SK-N-SH (cell line): ENCODE measurements at regions not wholly inside any gene's neighbourhood (a gene's known extent, or its start where the extent isn't known, plus 50 kb on each side); places are given as distances from the start of the nearest gene placed in this dataset.
A peak's percentile ranks its signal among the peaks of the same experiment; 100 is the strongest.

Source experiments
- CTCF ChIA-PET: fragments of 300-600, 350-600 bp; formaldehyde crosslinking; extraction: SDS; loops from one replicate; lab custom pipeline; 2021; lab: Yijun Ruan, JAX
- POLR2A ChIA-PET: fragments of 350-600 bp; sonication (Branson Sonifier 250); formaldehyde crosslinking; extraction: SDS; loops from one replicate; lab custom pipeline; 2020; ENCODE audit warnings: antibody characterized with exemption, inconsistent platforms; lab: Yijun Ruan, JAX
- DNase-seq: peaks from one replicate; pipeline ENCODE4 v3.0.0; 2012
- H2AFZ ChIP-seq: fragments of 200-600 bp; sonication (generic); 2 replicates; pipeline ENCODE4 v1.8.1; 2016; ENCODE audit warnings: antibody characterized with exemption, mild to moderate bottlenecking, low read depth
- H3F3A ChIP-seq: fragments of 200-600 bp; sonication (generic); replicated peaks from 2 replicates; pipeline ENCODE3; 2016; ENCODE audit warnings: antibody characterized with exemption, mild to moderate bottlenecking; ENCODE audit not compliant: insufficient read depth
- H3K27ac ChIP-seq, 2 experiments: fragments of 200-500 bp in 1 of 2; fragments of 200-600 bp in 1 of 2; sonication (Bioruptor generic) in 1 of 2; sonication (generic), shearing (Covaris generic) in 1 of 2; 2 replicates each; pipeline versions ENCODE4 v1.5.1 to v1.6.1; 2014 to 2016; ENCODE audit warnings: low read depth in 2 of 2, inconsistent platforms in 1 of 2, low read length in 1 of 2, mild to moderate bottlenecking in 1 of 2, mixed read lengths in 1 of 2
- H3K27me3 ChIP-seq: fragments of 200-600 bp; sonication (generic), shearing (Covaris generic); 2 replicates; pipeline ENCODE4 v1.6.1; 2016; ENCODE audit warnings: mixed run types; ENCODE audit not compliant: insufficient read depth
- H3K36me3 ChIP-seq, 2 experiments: fragments of 200-500 bp in 1 of 2; fragments of 200-600 bp in 1 of 2; sonication (Bioruptor generic) in 1 of 2; sonication (generic) in 1 of 2; replicated peaks in 1 of 2; 2 replicates each; pipeline versions ENCODE3 to v1.5.1; 2014 to 2016; ENCODE audit warnings: low read length in 1 of 2, mild to moderate bottlenecking in 1 of 2; ENCODE audit not compliant: insufficient read depth in 2 of 2, control insufficient read depth in 1 of 2
- H3K4me1 ChIP-seq, 2 experiments: fragments of 200-500 bp in 1 of 2; fragments of 200-600 bp in 1 of 2; sonication (Bioruptor generic) in 1 of 2; sonication (generic), shearing (Covaris generic) in 1 of 2; 2 replicates each; pipeline versions ENCODE4 v1.5.1 to v1.6.1; 2014 to 2016; ENCODE audit warnings: low read depth in 1 of 2, low read length in 1 of 2, mixed run types in 1 of 2; ENCODE audit not compliant: insufficient read depth in 2 of 2, control insufficient read depth in 1 of 2
- H3K4me2 ChIP-seq: fragments of 200-600 bp; sonication (generic), shearing (Covaris generic); 2 replicates; pipeline ENCODE4 v1.6.1; 2017; ENCODE audit warnings: mixed run types
- H3K4me3 ChIP-seq, 2 experiments: fragments of 200-500 bp in 1 of 2; fragments of 200-600 bp in 1 of 2; sonication (Bioruptor generic) in 1 of 2; sonication (generic), shearing (Covaris generic) in 1 of 2; 2 replicates each; pipeline versions ENCODE4 v1.5.1 to v1.8.1; 2014 to 2016; ENCODE audit warnings: low read depth in 2 of 2, inconsistent platforms in 1 of 2, low read length in 1 of 2, mild to moderate bottlenecking in 1 of 2, mixed read lengths in 1 of 2, moderate library complexity in 1 of 2
- H3K79me2 ChIP-seq: fragments of 200-600 bp; sonication (generic); 2 replicates; pipeline ENCODE4 v1.8.1; 2017; ENCODE audit warnings: mild to moderate bottlenecking; ENCODE audit not compliant: insufficient read depth
- H3K9ac ChIP-seq: fragments of 200-600 bp; sonication (generic); 2 replicates; pipeline ENCODE4 v1.6.1; 2017; ENCODE audit warnings: mixed run types
- H3K9me2 ChIP-seq: fragments of 200-600 bp; sonication (generic); 2 replicates; pipeline ENCODE4 v1.6.1; 2017; ENCODE audit warnings: mixed run types
- H3K9me3 ChIP-seq: fragments of 200-600 bp; sonication (generic); 2 replicates; pipeline ENCODE4 v1.6.1; 2017; ENCODE audit warnings: mixed run types, mild to moderate bottlenecking, moderate library complexity
- H4K20me1 ChIP-seq: fragments of 200-600 bp; sonication (generic); 2 replicates; pipeline ENCODE4 v1.6.1; 2017; ENCODE audit warnings: mild to moderate bottlenecking, mixed run types; ENCODE audit not compliant: insufficient read depth
- ELF1 ChIP-seq: IDR thresholded peaks from 2 replicates; pipeline ENCODE4 v1.4.0; 2012
- EP300 ChIP-seq, 2 experiments: IDR thresholded peaks; 2 replicates each; pipeline versions ENCODE4 v1.4.0 to v1.6.1; 2012; ENCODE audit warnings: borderline replicate concordance in 1 of 2, low read depth in 1 of 2, low read length in 1 of 2
- EZH2phosphoT487 ChIP-seq: fragments of 200-600 bp; sonication (generic); IDR thresholded peaks from 2 replicates; pipeline ENCODE4 v1.6.1; 2017; ENCODE audit warnings: low read depth, mixed run types, mild to moderate bottlenecking, antibody characterized with exemption, moderate library complexity, borderline replicate concordance
- FOSL2 ChIP-seq: IDR thresholded peaks from 2 replicates; pipeline ENCODE4 v1.4.0; 2012; ENCODE audit warnings: low read depth, mild to moderate bottlenecking, moderate library complexity, borderline replicate concordance
- GATA2 ChIP-seq: sonication (generic); formaldehyde crosslinking; IDR thresholded peaks from 2 replicates; pipeline ENCODE4 v1.5.0; 2020; ENCODE audit warnings: mild to moderate bottlenecking, missing genetic modification reagents
- JUND ChIP-seq: IDR thresholded peaks from 2 replicates; pipeline ENCODE4 v1.4.0; 2012
- MXI1 ChIP-seq: IDR thresholded peaks from 2 replicates; pipeline ENCODE4 v1.6.1; 2012; ENCODE audit warnings: mild to moderate bottlenecking, low read depth, low read length, improper control_type of control experiment
- POLR2AphosphoS5 ChIP-seq: IDR thresholded peaks from 2 replicates; pipeline ENCODE4 v1.6.1; 2012; ENCODE audit warnings: low read depth, low read length
- RCOR1 ChIP-seq: fragments of 150-350 bp; IDR thresholded peaks from 2 replicates; pipeline ENCODE4 v1.6.1; 2017; ENCODE audit warnings: antibody characterized with exemption, low read length
- TCF12 ChIP-seq: IDR thresholded peaks from 2 replicates; pipeline ENCODE4 v1.4.0; 2012
- YY1 ChIP-seq: IDR thresholded peaks from 2 replicates; pipeline ENCODE4 v1.4.0; 2012; ENCODE audit warnings: low read depth, mild to moderate bottlenecking
- ZBTB33 ChIP-seq: IDR thresholded peaks from 2 replicates; pipeline ENCODE4 v1.4.0; 2012; ENCODE audit warnings: low read depth, borderline replicate concordance
- WGBS: methylation state at CpG from one replicate; pipeline ENCODE4 v1.1.6; 2017; ENCODE audit warnings: low lambda C conversion rate; 5-methylcytosine and 5-hydroxymethylcytosine counted together
- TF ChIP-seq, protein P1 (sequence below): IDR thresholded peaks from 2 replicates; pipeline ENCODE4; 2012

DNA sequence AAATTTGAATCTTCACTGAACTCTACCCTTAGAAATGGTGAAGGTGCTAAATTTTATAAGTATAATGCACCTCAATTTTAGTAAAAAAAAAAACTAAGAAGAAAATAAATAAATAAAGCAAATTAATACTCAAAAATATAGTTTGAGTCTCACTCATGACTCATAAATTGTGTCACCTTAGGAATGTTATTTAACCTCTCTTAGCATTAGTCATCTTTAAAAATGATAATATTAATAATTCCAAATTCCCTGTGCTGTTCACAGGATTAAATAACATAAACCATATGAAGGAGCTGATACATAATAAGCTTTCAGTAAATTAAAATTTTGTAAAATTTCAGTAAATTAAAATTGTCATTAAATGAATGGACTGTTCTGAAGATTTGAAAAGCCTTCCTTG, 339.8 kb upstream of the RGMB start:
- Histone ChIP-seq H3K27me3 (no peaks in the 10 kb centered on the region), H3K36me3 (no peaks in the 10 kb centered on the region)
- TF ChIP-seq POLR2AphosphoS5 (no peak), JUND (peak; percentile 43; the same call in 1 of the 2 replicates), EP300 (IDR thresholded peaks at IDR 0.05; ENCODE audit: borderline replicate concordance in 1 of 2, low read depth in 1 of 2, low read length in 1 of 2) (0 out of 4 replicates have a peak, but pooled peaks of 1 of the 2 experiments have one; percentile 28), ZBTB33 (no peak), RCOR1 (no peak), TCF12 (peak; percentile 50), EZH2phosphoT487 (no peak), FOSL2 (peak; percentile 62; the same call in 1 of the 2 replicates), ELF1 (no peak), YY1 (no peak), MXI1 (no peak)
- TF ChIP-seq, all 33 proteins: peak for 4
- Histone ChIP-seq H3K4me2 (no peak overlapping the region), H3K79me2 (no peaks in the 10 kb centered on the region), H4K20me1 (no peaks in the 10 kb centered on the region), H3K4me1 (peaks cover 0 to 3% of the 10 kb centered on the region in 2 experiments; a peak in 2 of 4 replicates), H3K4me3 (no peak overlapping the region), H3F3A (peaks cover 10% of the 10 kb centered on the region), H3K27ac (peak overlapping the region; percentile 39 to 48; a peak in 3 of 4 replicates), H3K9me3 (peaks cover 5% of the 10 kb centered on the region; the same call in 1 of the 2 replicates), H3K9ac (no peak overlapping the region), H3K9me2 (no peaks in the 10 kb centered on the region), H2AFZ (no peak overlapping the region)
- POLR2A ChIA-PET, result no interaction called here
- CTCF ChIA-PET, result no interaction called here
- no peak for DNase-seq

- Histone ChIP-seq H3K4me2 (no peak overlapping the region), H3K9me3 (peaks cover 5% of the 10 kb centered on the region), H3F3A (peaks cover 10% of the 10 kb centered on the region), H4K20me1 (no peaks in the 10 kb centered on the region), H3K4me3 (no peak overlapping the region), H3K9me2 (no peaks in the 10 kb centered on the region), H2AFZ (no peak overlapping the region), H3K36me3 (no peaks in the 10 kb centered on the region), H3K27ac (no peak overlapping the region), H3K79me2 (no peaks in the 10 kb centered on the region), H3K9ac (no peak overlapping the region), H3K4me1 (peaks cover 0 to 3% of the 10 kb centered on the region in 2 experiments; a peak in 2 of 4 replicates), H3K27me3 (no peaks in the 10 kb centered on the region)
- no peak for DNase-seq
- no peak for TF ChIP-seq RCOR1
- TF ChIP-seq GATA2 (CRISPR knock-in tag), result no peak
- TF ChIP-seq TCF12, result no peak
- TF ChIP-seq, protein P1, sequence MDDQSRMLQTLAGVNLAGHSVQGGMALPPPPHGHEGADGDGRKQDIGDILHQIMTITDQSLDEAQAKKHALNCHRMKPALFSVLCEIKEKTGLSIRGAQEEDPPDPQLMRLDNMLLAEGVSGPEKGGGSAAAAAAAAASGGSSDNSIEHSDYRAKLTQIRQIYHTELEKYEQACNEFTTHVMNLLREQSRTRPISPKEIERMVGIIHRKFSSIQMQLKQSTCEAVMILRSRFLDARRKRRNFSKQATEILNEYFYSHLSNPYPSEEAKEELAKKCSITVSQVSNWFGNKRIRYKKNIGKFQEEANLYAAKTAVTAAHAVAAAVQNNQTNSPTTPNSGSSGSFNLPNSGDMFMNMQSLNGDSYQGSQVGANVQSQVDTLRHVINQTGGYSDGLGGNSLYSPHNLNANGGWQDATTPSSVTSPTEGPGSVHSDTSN, result no peak
- TF ChIP-seq EP300 (IDR thresholded peaks at IDR 0.05; ENCODE audit: borderline replicate concordance in 1 of 2, low read depth in 1 of 2, low read length in 1 of 2), result no peak
- CTCF ChIA-PET, result no interaction called here
- POLR2A ChIA-PET, result no interaction called here
- WGBS, result 40% methylated on average over 1 of the region's 3 CpGs
These were observed 336.8 kb upstream of the RGMB start for GRCh38 chr5:98436667-98437066.
